SK-N-SH (cell line): ENCODE measurements at regions not wholly inside any gene's neighbourhood (a gene's known extent, or its start where the extent isn't known, plus 50 kb on each side); places are given as distances from the start of the nearest gene placed in this dataset.

Source experiments
- CTCF ChIP-seq: fragments of 200-600 bp; sonication (generic); IDR thresholded peaks from 2 replicates; pipeline ENCODE4 v1.6.1; 2017; ENCODE audit warnings: antibody characterized with exemption, mild to moderate bottlenecking, moderate library complexity
- ELF1 ChIP-seq: IDR thresholded peaks from 2 replicates; pipeline ENCODE4 v1.4.0; 2012
- TF ChIP-seq, protein P1 (sequence below): fragments of 150-350 bp; IDR thresholded peaks from 2 replicates; pipeline ENCODE4 v1.6.1; 2016; ENCODE audit warnings: mild to moderate bottlenecking, low read depth, low read length

DNA sequence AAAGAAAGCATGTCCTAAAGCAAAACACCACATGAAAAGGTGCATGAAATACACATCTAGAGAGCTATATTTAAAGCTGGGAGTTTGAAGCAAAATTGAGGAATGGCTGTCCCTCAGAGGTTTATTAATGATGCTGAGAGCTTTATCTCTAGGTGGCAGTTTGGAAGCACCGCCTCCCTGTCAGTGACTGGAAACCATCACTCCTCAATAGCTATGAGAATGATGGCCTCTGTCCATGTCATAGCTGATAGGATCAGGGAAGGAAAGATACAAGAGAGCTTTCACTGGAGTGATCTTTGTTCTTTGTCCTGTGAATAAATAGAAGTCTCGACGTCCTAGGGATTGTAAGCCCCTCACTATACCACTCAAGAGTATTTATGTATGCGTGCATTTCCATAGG lies 110.5 kb downstream of the NUDT12 start:
- TF ChIP-seq CTCF: no peak
- no peak for TF ChIP-seq ELF1
- TF ChIP-seq, protein P1, sequence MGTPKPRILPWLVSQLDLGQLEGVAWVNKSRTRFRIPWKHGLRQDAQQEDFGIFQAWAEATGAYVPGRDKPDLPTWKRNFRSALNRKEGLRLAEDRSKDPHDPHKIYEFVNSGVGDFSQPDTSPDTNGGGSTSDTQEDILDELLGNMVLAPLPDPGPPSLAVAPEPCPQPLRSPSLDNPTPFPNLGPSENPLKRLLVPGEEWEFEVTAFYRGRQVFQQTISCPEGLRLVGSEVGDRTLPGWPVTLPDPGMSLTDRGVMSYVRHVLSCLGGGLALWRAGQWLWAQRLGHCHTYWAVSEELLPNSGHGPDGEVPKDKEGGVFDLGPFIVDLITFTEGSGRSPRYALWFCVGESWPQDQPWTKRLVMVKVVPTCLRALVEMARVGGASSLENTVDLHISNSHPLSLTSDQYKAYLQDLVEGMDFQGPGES: no peak
